Right atrium auricular region (tissue), 2 donors: ENCODE measurements at regions not wholly inside any gene's neighbourhood (a gene's known extent, or its start where the extent isn't known, plus 50 kb on each side); places are given as distances from the start of the nearest gene placed in this dataset.
"Not testable (repeated sequence)": the region's sequence is repeated elsewhere in the genome, so short reads cannot be mapped to it uniquely, and the experiment has no call there.

Experiments
- DNase-seq: peaks from one replicate; pipeline ENCODE4 v3.0.0-alpha.2; 2019; ENCODE audit warnings: low spot score
- H3K27ac ChIP-seq, 2 donors: fragments of 200-600 bp; sonication (generic); 1 replicate in 1 of 2; 2 replicates in 1 of 2; pipeline ENCODE4 v1.5.1; 2016 to 2019
- H3K27me3 ChIP-seq, 2 donors: fragments of 200-600 bp; sonication (generic); one replicate each; pipeline versions ENCODE4 v1.5.1 to v1.6.0; 2017 to 2019
- H3K36me3 ChIP-seq: fragments of 200-600 bp; sonication (generic); one replicate; pipeline ENCODE4 v1.5.1; 2016
- H3K4me1 ChIP-seq, 2 donors: fragments of 200-600 bp; sonication (generic); one replicate each; pipeline versions ENCODE4 v1.5.1 to v1.6.0; 2017 to 2019
- H3K4me3 ChIP-seq, 2 donors: fragments of 200-600 bp; sonication (generic); 1 replicate in 1 of 2; 2 replicates in 1 of 2; pipeline ENCODE4 v1.5.1; 2017 to 2019; ENCODE audit warnings: mild to moderate bottlenecking in 1 of 2, moderate library complexity in 1 of 2
- H3K9me3 ChIP-seq, 2 donors: fragments of 200-600 bp; sonication (generic); one replicate each; pipeline ENCODE4 v1.5.1; 2019
- TF ChIP-seq, protein P1 (sequence below), 2 donors: fragments of 200-600 bp; sonication (generic); IDR thresholded peaks; one replicate each; pipeline ENCODE4 v1.5.1; 2019; ENCODE audit warnings: antibody characterized with exemption in 2 of 2

DNA sequence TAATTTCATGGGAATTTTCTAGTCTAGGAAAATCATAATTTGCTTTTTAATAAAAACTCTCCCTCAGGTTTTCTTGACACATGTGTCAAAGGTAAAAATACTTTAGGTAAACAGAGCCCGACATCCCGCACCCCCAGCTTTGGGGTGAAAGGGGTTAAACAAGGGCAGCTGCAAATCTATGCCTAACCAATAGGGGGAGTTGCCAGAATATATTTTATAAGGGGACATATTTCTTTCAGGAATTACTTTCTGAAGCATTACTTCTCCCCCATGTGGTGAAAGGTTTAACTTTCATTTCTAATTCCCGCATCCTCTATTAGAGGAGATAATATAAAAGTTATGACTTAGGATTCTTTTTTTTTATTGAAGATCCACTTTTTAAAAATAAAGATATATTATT, 53.9 kb upstream of the HEPH start:
- TF ChIP-seq, protein P1, sequence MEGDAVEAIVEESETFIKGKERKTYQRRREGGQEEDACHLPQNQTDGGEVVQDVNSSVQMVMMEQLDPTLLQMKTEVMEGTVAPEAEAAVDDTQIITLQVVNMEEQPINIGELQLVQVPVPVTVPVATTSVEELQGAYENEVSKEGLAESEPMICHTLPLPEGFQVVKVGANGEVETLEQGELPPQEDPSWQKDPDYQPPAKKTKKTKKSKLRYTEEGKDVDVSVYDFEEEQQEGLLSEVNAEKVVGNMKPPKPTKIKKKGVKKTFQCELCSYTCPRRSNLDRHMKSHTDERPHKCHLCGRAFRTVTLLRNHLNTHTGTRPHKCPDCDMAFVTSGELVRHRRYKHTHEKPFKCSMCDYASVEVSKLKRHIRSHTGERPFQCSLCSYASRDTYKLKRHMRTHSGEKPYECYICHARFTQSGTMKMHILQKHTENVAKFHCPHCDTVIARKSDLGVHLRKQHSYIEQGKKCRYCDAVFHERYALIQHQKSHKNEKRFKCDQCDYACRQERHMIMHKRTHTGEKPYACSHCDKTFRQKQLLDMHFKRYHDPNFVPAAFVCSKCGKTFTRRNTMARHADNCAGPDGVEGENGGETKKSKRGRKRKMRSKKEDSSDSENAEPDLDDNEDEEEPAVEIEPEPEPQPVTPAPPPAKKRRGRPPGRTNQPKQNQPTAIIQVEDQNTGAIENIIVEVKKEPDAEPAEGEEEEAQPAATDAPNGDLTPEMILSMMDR (IDR thresholded peaks at IDR 0.05), result peak in 1 of 2 donors; percentile 65

GRCh38 chrX:66107860-66108259, 56.2 kb upstream of the HEPH start:
- H3K4me3 ChIP-seq, H3K4me1 ChIP-seq, H3K27me3 ChIP-seq, H3K36me3 ChIP-seq, DNase-seq, H3K9me3 ChIP-seq, H3K27ac ChIP-seq: not testable (repeated sequence)

More for the DNA sequence above, 53.9 kb upstream of the HEPH start:
- Histone ChIP-seq H3K4me1 (no peaks in the 10 kb centered on the region), H3K27ac (no peak overlapping the region), H3K27me3 (peaks cover 0 to 5% of the 10 kb centered on the region in 2 donors), H3K4me3 (no peak overlapping the region), H3K36me3 (no peaks in the 10 kb centered on the region), H3K9me3 (peaks cover 0 to 5% of the 10 kb centered on the region in 2 donors)
- no peak for DNase-seq

DNA sequence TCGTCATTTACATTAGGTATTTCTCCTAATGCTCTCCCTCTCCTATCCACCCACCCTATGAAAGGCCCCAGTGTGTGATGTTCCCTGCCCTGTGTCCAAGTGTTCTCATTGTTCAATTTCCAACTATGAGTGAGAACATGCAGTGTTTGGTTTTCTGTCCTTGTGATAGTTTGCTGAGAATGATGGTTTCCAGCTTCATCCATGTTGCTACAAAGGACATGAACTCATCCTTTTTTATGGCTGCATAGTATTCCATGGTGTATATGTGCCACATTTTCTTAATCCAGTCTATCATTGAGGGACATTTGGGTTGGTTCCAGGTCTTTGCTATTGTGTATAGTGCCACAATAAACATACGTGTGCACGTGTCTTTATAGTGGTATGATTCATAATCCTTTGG, 61.6 kb upstream of the HEPH start:
- H3K27me3 ChIP-seq, H3K36me3 ChIP-seq, H3K27ac ChIP-seq, DNase-seq, H3K4me3 ChIP-seq, H3K9me3 ChIP-seq, H3K4me1 ChIP-seq: not testable (repeated sequence)

DNA sequence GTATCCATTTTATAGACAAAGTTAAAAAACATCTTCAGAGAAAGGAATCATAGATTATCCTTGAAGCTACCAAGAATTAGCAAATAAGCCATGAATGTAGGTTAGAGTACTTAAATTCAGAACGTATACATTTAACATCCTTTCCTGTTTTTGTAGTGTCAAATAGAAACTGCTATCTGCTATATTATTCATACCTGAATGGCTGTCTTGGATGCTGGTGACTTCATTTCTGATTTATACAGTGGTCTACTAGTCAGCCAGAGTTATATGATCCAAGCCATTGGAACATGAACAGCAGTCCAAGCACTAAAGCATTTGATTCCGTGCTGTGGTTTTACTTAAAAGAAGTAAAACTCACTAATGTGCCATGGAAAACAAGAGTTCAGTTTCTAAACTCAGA, 58.3 kb upstream of the VSIG4 start:
- Histone ChIP-seq H3K27me3 (no peaks in the 10 kb centered on the region), H3K4me3 (no peak overlapping the region), H3K36me3 (no peaks in the 10 kb centered on the region), H3K27ac (no peak overlapping the region), H3K9me3 (peaks cover 0 to 11% of the 10 kb centered on the region in 2 donors), H3K4me1 (no peaks in the 10 kb centered on the region)
- DNase-seq, result no peak
- TF ChIP-seq, protein P1 (IDR thresholded peaks at IDR 0.05), result no peak

- H3K36me3 ChIP-seq, H3K4me1 ChIP-seq, DNase-seq, H3K27me3 ChIP-seq, H3K27ac ChIP-seq, H3K4me3 ChIP-seq: not testable (repeated sequence)
- peaks cover 0 to 11% of the 10 kb centered on the region in 2 donors for H3K9me3 ChIP-seq
Measured at GRCh38 chrX:66096987-66097386, 57.1 kb upstream of the VSIG4 start.

GRCh38 chrX:66090004-66090403, 50.1 kb upstream of the VSIG4 start:
- H3K27ac ChIP-seq, H3K36me3 ChIP-seq, H3K27me3 ChIP-seq, H3K4me3 ChIP-seq, H3K4me1 ChIP-seq, DNase-seq: not testable (repeated sequence)
- peaks cover 0 to 11% of the 10 kb centered on the region in 2 donors for H3K9me3 ChIP-seq
